Stimulated activated CD4-positive, alpha-beta T cell treated with anti-CD3 and anti-CD28 coated beads, Interleukin-2, amount 100 ng/mL, for 48 hours (primary cell): ENCODE measurements at regions not wholly inside any gene's neighbourhood (a gene's known extent, or its start where the extent isn't known, plus 50 kb on each side); places are given as distances from the start of the nearest gene placed in this dataset.

Source experiments
- DNase-seq, 2 donors: peaks; one replicate each; pipeline ENCODE4 v3.0.0-alpha.2; 2020

GRCh38 chr2:145260674-145261073, 740.8 kb upstream of the ZEB2 start:
- DNase-seq = no peak

- no peak for DNase-seq
Observed at GRCh38 chr2:145260081-145260480, 740.2 kb upstream of the ZEB2 start.

GRCh38 chr2:145258903-145259579, 739.1 kb upstream of the ZEB2 start:
- DNase-seq = no peak

GRCh38 chr2:145257931-145258330, 738.0 kb upstream of the ZEB2 start:
- no peak for DNase-seq

- no peak for DNase-seq
Observed at GRCh38 chr2:145256551-145256950, 736.6 kb upstream of the ZEB2 start.

GRCh38 chr2:145254291-145254690, 734.4 kb upstream of the ZEB2 start:
- DNase-seq = no peak

GRCh38 chr2:145253492-145253891, 733.6 kb upstream of the ZEB2 start:
- DNase-seq = no peak

- no peak for DNase-seq
Observed at GRCh38 chr2:145245268-145245870, 725.5 kb upstream of the ZEB2 start.

GRCh38 chr2:145235312-145235711, 715.4 kb upstream of the ZEB2 start:
- no peak for DNase-seq

GRCh38 chr2:145230546-145230945, 710.6 kb upstream of the ZEB2 start:
- no peak for DNase-seq

GRCh38 chr2:145228506-145228905, 708.6 kb upstream of the ZEB2 start:
- no peak for DNase-seq

GRCh38 chr2:145226901-145227300, 707.0 kb upstream of the ZEB2 start:
- no peak for DNase-seq

- no peak for DNase-seq
Observed at GRCh38 chr2:145221516-145221915, 701.6 kb upstream of the ZEB2 start.

GRCh38 chr2:145221032-145221431, 701.1 kb upstream of the ZEB2 start:
- no peak for DNase-seq

- no peak for DNase-seq
Observed at GRCh38 chr2:145220496-145220895, 700.6 kb upstream of the ZEB2 start.

GRCh38 chr2:145207884-145208283, 688.0 kb upstream of the ZEB2 start:
- DNase-seq = no peak

GRCh38 chr2:145206496-145207281, 686.8 kb upstream of the ZEB2 start:
- no peak for DNase-seq

- no peak for DNase-seq
Observed at GRCh38 chr2:145203891-145204290, 684.0 kb upstream of the ZEB2 start.

GRCh38 chr2:145199827-145200706, 680.1 kb upstream of the ZEB2 start:
- DNase-seq = no peak

GRCh38 chr2:145199042-145199441, 679.1 kb upstream of the ZEB2 start:
- no peak for DNase-seq

GRCh38 chr2:145198555-145198954, 678.6 kb upstream of the ZEB2 start:
- no peak for DNase-seq

- DNase-seq = no peak
Observed at GRCh38 chr2:145197944-145198343, 678.0 kb upstream of the ZEB2 start.

- DNase-seq = no peak
Observed at GRCh38 chr2:145194673-145195072, 674.8 kb upstream of the ZEB2 start.
